ENCODE measurements at regions not wholly inside any gene's neighbourhood (a gene's known extent, or its start where the extent isn't known, plus 50 kb on each side); places are given as distances from the start of the nearest gene placed in this dataset.

GRCh38 chr6:22845467-22845866, 276.1 kb downstream of the HDGFL1 start:
- no peak for TF ChIP-seq CTCF (IDR thresholded peaks at IDR 0.05; ENCODE audit: control insufficient read depth, extremely low read depth, insufficient read depth)
- H3K4me3 ChIP-seq (ENCODE audit: low read depth, low read length): no peak overlapping the region
- no peak for DNase-seq (ENCODE audit: low read depth)

DNA sequence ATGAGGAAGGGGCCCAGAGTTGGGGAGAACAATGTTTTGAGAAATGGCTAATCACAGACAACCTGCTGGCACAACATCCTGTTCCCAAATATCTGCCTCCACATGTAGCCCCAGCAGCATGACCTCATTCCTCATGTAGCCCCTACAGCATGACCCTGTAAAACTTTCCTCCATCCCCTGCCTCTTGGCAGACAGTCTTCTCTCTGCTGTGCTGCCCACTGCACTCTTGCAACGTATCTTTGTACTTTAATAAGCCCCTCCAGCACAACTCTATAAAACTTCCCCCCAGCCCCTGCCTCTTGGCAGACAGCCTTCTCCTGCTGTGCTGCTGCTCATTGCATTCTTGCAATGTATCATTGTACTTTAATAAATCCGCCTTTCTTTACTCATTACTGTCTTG, 278.8 kb downstream of the HDGFL1 start:
- no peak for TF ChIP-seq CTCF (IDR thresholded peaks at IDR 0.05; ENCODE audit: control insufficient read depth, extremely low read depth, insufficient read depth)
- no peak for DNase-seq (ENCODE audit: low read depth)
- H3K4me3 ChIP-seq (ENCODE audit: low read depth, low read length): no peak overlapping the region

DNA sequence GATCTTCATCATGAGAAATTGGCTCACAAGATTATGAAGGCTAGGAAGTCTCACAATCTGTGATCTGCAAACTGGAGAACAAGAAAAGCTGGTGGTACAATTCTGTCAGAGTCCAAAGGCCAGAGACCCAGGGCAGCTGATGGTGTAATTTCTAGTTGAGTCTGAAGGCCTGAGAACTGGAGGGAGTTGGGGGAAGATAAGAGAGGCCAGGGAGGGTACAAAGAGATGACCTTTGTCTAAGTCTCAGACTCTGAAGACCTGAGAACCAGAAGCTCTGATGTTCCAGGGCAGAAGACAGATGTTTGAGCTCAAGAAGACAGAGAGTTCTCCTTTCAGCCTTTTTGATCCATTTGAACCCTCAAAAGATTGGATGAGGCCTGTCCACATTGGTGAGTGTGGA, 280.6 kb downstream of the HDGFL1 start:
- no peak for DNase-seq (ENCODE audit: low read depth)
- no peak overlapping the region for H3K4me3 ChIP-seq (ENCODE audit: low read depth, low read length)
- no peak for TF ChIP-seq CTCF (IDR thresholded peaks at IDR 0.05; ENCODE audit: control insufficient read depth, extremely low read depth, insufficient read depth)

GRCh38 chr6:22852101-22852500, 282.7 kb downstream of the HDGFL1 start:
- no peak for DNase-seq (ENCODE audit: low read depth)
- no peak overlapping the region for H3K4me3 ChIP-seq (ENCODE audit: low read depth, low read length)
- TF ChIP-seq CTCF (IDR thresholded peaks at IDR 0.05; ENCODE audit: control insufficient read depth, extremely low read depth, insufficient read depth): no peak

- no peak overlapping the region for H3K4me3 ChIP-seq (ENCODE audit: low read depth, low read length)
- no peak for DNase-seq (ENCODE audit: low read depth)
- TF ChIP-seq CTCF (IDR thresholded peaks at IDR 0.05; ENCODE audit: control insufficient read depth, extremely low read depth, insufficient read depth): no peak
Measured at GRCh38 chr6:22873513-22874136, 304.3 kb downstream of the HDGFL1 start.

DNA sequence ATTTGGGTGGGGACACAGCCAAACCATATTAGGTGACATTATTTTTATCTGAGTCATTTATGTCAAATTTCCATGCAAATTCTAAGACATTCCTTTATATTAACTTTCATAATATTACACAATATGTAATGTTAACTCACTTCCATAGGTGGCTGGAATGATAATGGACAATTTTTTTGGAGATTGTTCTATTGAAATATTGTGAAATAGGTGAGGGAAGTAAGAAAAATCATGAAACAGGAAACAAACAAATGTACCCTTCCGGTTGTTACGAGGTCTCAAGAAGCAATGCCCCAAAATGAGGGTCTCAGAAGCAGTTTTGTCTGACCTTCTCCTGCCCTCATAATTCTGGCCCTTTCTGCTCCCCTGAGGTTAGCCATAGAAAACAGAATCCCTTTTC, 306.5 kb downstream of the HDGFL1 start:
- H3K4me3 ChIP-seq (ENCODE audit: low read depth, low read length): no peak overlapping the region
- DNase-seq (ENCODE audit: low read depth): no peak
- TF ChIP-seq CTCF (IDR thresholded peaks at IDR 0.05; ENCODE audit: control insufficient read depth, extremely low read depth, insufficient read depth): no peak

DNA sequence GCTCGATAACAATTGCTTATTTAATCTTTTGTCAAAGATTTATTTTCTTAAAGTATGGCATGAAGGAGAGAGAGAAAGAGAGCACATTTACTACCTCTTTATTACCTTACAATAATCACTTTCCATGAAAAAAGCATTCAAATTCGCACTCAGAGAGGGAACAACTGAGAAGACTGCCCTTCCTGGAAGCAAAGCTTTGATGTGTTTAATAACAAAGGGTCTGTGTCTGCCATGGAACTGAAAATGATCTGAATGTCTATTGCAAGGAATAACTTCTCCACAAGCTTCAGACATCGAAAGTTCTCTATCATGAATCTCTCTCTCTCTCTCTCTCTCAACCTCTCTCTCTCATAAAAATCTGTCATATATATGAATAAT, 308.9 kb downstream of the HDGFL1 start:
- DNase-seq (ENCODE audit: low read depth): no peak
- H3K4me3 ChIP-seq (ENCODE audit: low read depth, low read length): no peak overlapping the region
- no peak for TF ChIP-seq CTCF (IDR thresholded peaks at IDR 0.05; ENCODE audit: control insufficient read depth, extremely low read depth, insufficient read depth)

Data from LNCaP clone FGC (cell line).